Skeletal muscle tissue (tissue), 3 donors: ENCODE measurements at regions not wholly inside any gene's neighbourhood (a gene's known extent, or its start where the extent isn't known, plus 50 kb on each side); places are given as distances from the start of the nearest gene placed in this dataset.

Experiments used
- H3K27ac ChIP-seq: one replicate; pipeline ENCODE4 v1.7.0; 2013; ENCODE audit warnings: mild to moderate bottlenecking, low read depth, low read length, inconsistent platforms
- H3K27me3 ChIP-seq, 3 donors: one replicate each; pipeline ENCODE4 v1.7.0; 2013; ENCODE audit warnings: low read length in 3 of 3; ENCODE audit not compliant: control insufficient read depth in 3 of 3, insufficient read depth in 3 of 3
- H3K36me3 ChIP-seq, 3 donors: one replicate each; pipeline ENCODE4 v1.7.0; 2013; ENCODE audit warnings: low read length in 3 of 3; ENCODE audit not compliant: control insufficient read depth in 3 of 3, insufficient read depth in 3 of 3
- H3K4me1 ChIP-seq, 3 donors: one replicate each; pipeline ENCODE4 v1.7.0; 2013; ENCODE audit warnings: low read length in 3 of 3, mild to moderate bottlenecking in 3 of 3; ENCODE audit not compliant: control insufficient read depth in 3 of 3, insufficient read depth in 3 of 3
- H3K4me3 ChIP-seq, 3 donors: one replicate each; pipeline ENCODE4 v1.7.0; 2013; ENCODE audit warnings: low read length in 3 of 3
- H3K9ac ChIP-seq, 3 donors: one replicate each; pipeline ENCODE4 v1.7.0; 2013; ENCODE audit warnings: low read length in 3 of 3, mild to moderate bottlenecking in 3 of 3, moderate library complexity in 2 of 3, low read depth in 1 of 3
- H3K9me3 ChIP-seq, 3 donors: one replicate each; pipeline ENCODE4 v1.7.0; 2013; ENCODE audit warnings: low read length in 3 of 3; ENCODE audit not compliant: control insufficient read depth in 3 of 3
- donor health status: Osteomylitis.

- Histone ChIP-seq H3K9me3 (no peaks in the 10 kb centered on the region), H3K27ac (peak overlapping the region; percentile 92)
These were observed 268.8 kb downstream of the CYP26B1 start for GRCh38 chr2:71878626-71879508.

GRCh38 chr2:71877636-71878035 is 270.0 kb downstream of the CYP26B1 start:
- Histone ChIP-seq H3K4me3 (no peak overlapping the region), H3K27ac (no peak overlapping the region), H3K27me3 (no peaks in the 10 kb centered on the region), H3K9me3 (no peaks in the 10 kb centered on the region), H3K4me1 (peaks cover 36 to 49% (median 41%) of the 10 kb centered on the region in 3 donors), H3K9ac (no peak overlapping the region), H3K36me3 (no peaks in the 10 kb centered on the region)

More at GRCh38 chr2:71878626-71879508, 268.8 kb downstream of the CYP26B1 start:
- H3K36me3 ChIP-seq = no peaks in the 10 kb centered on the region
- H3K27me3 ChIP-seq = no peaks in the 10 kb centered on the region
- H3K4me3 ChIP-seq = no peak overlapping the region
- H3K9ac ChIP-seq = no peak overlapping the region
- H3K4me1 ChIP-seq = peaks cover 47 to 58% (median 52%) of the 10 kb centered on the region in 3 donors

GRCh38 chr2:71876542-71877451 is 270.9 kb downstream of the CYP26B1 start:
- Histone ChIP-seq H3K9me3 (no peaks in the 10 kb centered on the region), H3K4me1 (peaks cover 28 to 41% (median 36%) of the 10 kb centered on the region in 3 donors), H3K4me3 (no peak overlapping the region), H3K27ac (no peak overlapping the region), H3K27me3 (no peaks in the 10 kb centered on the region), H3K9ac (no peak overlapping the region), H3K36me3 (no peaks in the 10 kb centered on the region)

DNA sequence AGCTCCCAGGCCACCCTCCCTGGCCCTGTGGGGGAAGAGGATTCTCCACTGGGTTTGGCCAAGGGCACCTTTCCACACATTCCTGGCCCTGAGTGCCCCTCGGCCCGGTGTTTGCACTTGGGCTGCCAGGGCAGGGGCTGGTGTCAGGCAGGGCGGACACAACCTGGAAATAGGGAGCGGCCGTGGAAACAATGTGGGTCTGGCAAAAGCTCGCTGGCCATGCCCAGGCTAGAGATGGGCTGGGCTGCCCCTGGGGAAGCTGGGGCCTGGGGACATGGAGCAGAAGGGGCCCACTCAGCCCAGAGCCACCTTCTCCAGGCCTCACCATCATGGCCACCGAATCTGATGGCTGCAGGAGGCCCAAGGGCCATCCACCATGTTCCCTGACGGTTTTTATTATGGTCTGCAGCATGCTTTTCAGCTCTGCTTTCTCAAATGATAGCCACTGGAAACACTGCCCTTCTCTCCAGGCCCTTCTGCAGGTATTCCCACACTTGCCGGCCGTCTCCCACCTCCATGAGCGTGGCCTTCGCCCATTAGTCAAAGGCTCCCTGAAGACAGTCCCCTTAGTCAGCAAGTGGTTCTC is 275.1 kb downstream of the CYP26B1 start:
- Histone ChIP-seq H3K4me3 (no peak overlapping the region), H3K4me1 (peaks cover 10 to 14% (median 12%) of the 10 kb centered on the region in 3 donors), H3K27me3 (no peaks in the 10 kb centered on the region), H3K36me3 (no peaks in the 10 kb centered on the region), H3K27ac (no peak overlapping the region), H3K9ac (no peak overlapping the region), H3K9me3 (no peaks in the 10 kb centered on the region)

DNA sequence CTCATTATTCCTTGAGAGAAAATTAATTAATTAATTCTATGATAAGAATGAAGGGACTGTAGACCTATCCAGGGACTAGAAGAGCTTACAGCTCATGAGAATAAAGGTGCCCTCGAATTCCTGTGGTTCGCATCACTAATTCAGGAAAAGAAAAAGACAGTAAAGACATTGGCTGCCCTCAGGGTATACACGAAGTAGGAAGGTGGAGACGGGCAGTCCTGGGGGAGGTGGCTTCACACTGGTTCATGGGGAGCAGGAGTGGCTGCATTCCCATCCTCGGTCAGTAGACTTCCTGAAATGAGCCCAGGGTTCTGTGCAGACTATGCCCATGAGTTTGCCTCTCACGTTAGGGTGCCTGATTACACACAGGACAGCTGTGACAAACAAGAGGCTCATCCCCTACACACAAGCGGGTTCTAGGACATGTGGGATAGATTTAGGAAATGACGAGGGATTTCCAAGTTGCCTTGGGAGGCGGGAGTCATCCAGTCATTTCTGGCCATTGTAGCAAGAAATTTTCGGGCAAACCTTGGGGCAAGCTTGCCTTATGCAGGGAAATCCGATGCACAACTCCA is 282.2 kb downstream of the CYP26B1 start:
- Histone ChIP-seq H3K27me3 (no peaks in the 10 kb centered on the region), H3K27ac (no peak overlapping the region), H3K9ac (no peak overlapping the region), H3K36me3 (no peaks in the 10 kb centered on the region), H3K9me3 (no peaks in the 10 kb centered on the region), H3K4me3 (no peak overlapping the region), H3K4me1 (peaks cover 4 to 18% (median 15%) of the 10 kb centered on the region in 3 donors)

DNA sequence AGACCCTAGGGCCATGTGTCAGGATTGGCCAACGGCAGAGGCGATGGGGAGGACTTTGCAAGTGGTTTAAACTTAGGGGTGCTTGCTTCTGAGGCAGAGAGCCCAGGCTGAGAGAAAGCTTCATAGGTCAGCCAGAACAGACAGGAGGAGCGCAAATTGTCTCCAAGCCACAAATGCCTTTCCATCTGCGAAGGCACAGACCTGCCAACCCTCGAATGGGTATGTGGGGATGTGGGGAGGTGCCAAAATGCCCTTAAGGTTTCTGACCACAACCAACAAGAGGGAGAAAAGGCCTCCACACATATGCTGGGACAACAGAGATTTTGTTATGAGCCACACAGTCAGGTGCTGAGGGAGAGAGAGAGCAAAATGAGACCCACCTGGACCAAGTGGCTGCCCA is 283.6 kb downstream of the CYP26B1 start:
- H3K27ac ChIP-seq = no peak overlapping the region
- H3K9me3 ChIP-seq = no peaks in the 10 kb centered on the region
- H3K36me3 ChIP-seq = no peaks in the 10 kb centered on the region
- no peak overlapping the region for H3K9ac ChIP-seq
- no peak overlapping the region for H3K4me3 ChIP-seq
- H3K4me1 ChIP-seq = peaks cover 4 to 18% (median 15%) of the 10 kb centered on the region in 3 donors
- H3K27me3 ChIP-seq = no peaks in the 10 kb centered on the region

- H3K27me3 ChIP-seq = no peaks in the 10 kb centered on the region
- peaks cover 4 to 18% (median 15%) of the 10 kb centered on the region in 3 donors for H3K4me1 ChIP-seq
- H3K9ac ChIP-seq = no peak overlapping the region
- H3K9me3 ChIP-seq = no peaks in the 10 kb centered on the region
- no peak overlapping the region for H3K4me3 ChIP-seq
- no peaks in the 10 kb centered on the region for H3K36me3 ChIP-seq
- no peak overlapping the region for H3K27ac ChIP-seq
These were observed 284.3 kb downstream of the CYP26B1 start for GRCh38 chr2:71863396-71863795.

DNA sequence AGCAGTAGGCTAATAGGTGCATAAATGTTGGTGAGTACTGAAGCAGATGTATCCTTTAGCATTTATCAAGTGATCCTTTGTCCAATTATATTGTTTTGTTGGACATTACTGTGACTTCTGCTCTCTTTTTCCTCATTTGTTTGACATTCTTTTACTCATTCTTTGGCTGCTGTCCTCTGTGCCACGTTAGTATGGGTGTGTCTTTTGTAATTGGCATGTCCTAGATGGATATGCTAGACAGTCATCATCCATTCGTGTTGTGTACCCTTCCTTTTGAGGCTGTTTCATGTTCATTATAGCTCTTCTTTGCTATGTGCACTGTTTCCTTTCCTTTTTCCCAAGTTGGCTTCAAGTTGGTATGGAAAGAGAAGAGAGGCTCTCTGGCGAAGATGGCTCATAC is 284.7 kb downstream of the CYP26B1 start:
- Histone ChIP-seq H3K27ac (no peak overlapping the region), H3K4me1 (peaks cover 4 to 18% (median 15%) of the 10 kb centered on the region in 3 donors), H3K9ac (no peak overlapping the region), H3K27me3 (no peaks in the 10 kb centered on the region), H3K36me3 (no peaks in the 10 kb centered on the region), H3K9me3 (no peaks in the 10 kb centered on the region), H3K4me3 (no peak overlapping the region)

GRCh38 chr2:71861186-71862160 is 286.2 kb downstream of the CYP26B1 start:
- no peak overlapping the region for H3K27ac ChIP-seq
- no peaks in the 10 kb centered on the region for H3K9me3 ChIP-seq
- no peaks in the 10 kb centered on the region for H3K27me3 ChIP-seq
- H3K4me3 ChIP-seq = no peak overlapping the region
- H3K4me1 ChIP-seq = peaks cover 4 to 18% (median 15%) of the 10 kb centered on the region in 3 donors
- H3K9ac ChIP-seq = no peak overlapping the region
- H3K36me3 ChIP-seq = no peaks in the 10 kb centered on the region
